Kidney (tissue), 13 donors: ENCODE measurements at regions not wholly inside any gene's neighbourhood (a gene's known extent, or its start where the extent isn't known, plus 50 kb on each side); places are given as distances from the start of the nearest gene placed in this dataset.
"Not testable (repeated sequence)": the region's sequence is repeated elsewhere in the genome, so short reads cannot be mapped to it uniquely, and the experiment has no call there.

ENCODE experiments used
- DNase-seq, 5 donors: peaks; one replicate each; pipeline ENCODE4 v3.0.0-alpha.2; 2013 to 2020
- FAIRE-seq: peaks from 2 replicates; lab custom pipeline; 2012; peaks lifted over from hg19 to GRCh38; lab: Jason Lieb, UNC
- H3K27ac ChIP-seq, 2 donors: one replicate each; pipeline ENCODE4 v1.7.0; 2013; ENCODE audit warnings: low read depth in 2 of 2, low read length in 2 of 2, inconsistent platforms in 1 of 2
- H3K27me3 ChIP-seq: one replicate; pipeline ENCODE4 v1.7.1; 2013; ENCODE audit warnings: low read length, inconsistent platforms; ENCODE audit not compliant: control insufficient read depth, insufficient read depth
- H3K36me3 ChIP-seq, 3 donors: one replicate each; pipeline versions ENCODE4 v1.7.0 to v1.7.1; 2013; ENCODE audit warnings: low read length in 3 of 3, control low read depth in 1 of 3, inconsistent platforms in 1 of 3; ENCODE audit not compliant: insufficient read depth in 3 of 3, control insufficient read depth in 2 of 3
- H3K4me1 ChIP-seq, 3 donors: one replicate each; pipeline versions ENCODE4 v1.7.0 to v1.7.1; 2013; ENCODE audit warnings: low read length in 3 of 3, inconsistent platforms in 1 of 3, low read depth in 1 of 3; ENCODE audit not compliant: control insufficient read depth in 2 of 3, insufficient read depth in 2 of 3
- H3K4me3 ChIP-seq, 3 donors: one replicate each; pipeline versions ENCODE4 v1.7.0 to v1.8.1; 2013; ENCODE audit warnings: low read length in 3 of 3, control low read depth in 1 of 3, inconsistent platforms in 1 of 3
- H3K9ac ChIP-seq, 3 donors: one replicate each; pipeline versions ENCODE4 v1.7.0 to v1.7.1; 2013; ENCODE audit warnings: low read length in 3 of 3, control low read depth in 1 of 3, inconsistent platforms in 1 of 3
- H3K9me3 ChIP-seq, 3 donors: one replicate each; pipeline versions ENCODE4 v1.7.0 to v1.7.1; 2013; ENCODE audit warnings: low read length in 3 of 3, control low read depth in 1 of 3, inconsistent platforms in 1 of 3; ENCODE audit not compliant: control insufficient read depth in 2 of 3, insufficient read depth in 1 of 3
- CTCF ChIP-seq: IDR thresholded peaks from 3 replicates; pipeline ENCODE4 v1.5.1; 2012; ENCODE audit warnings: mild to moderate bottlenecking, moderate library complexity, borderline replicate concordance; ENCODE audit not compliant: insufficient read depth; ENCODE audit errors: extremely low read depth
- intact Hi-C: fragments of 100-400 bp; cut with DNase I; formaldehyde crosslinking; loops from one replicate; pipeline ENCODE4 v1.11.1; 2022
- donor health status: control.
- donor health status: control.
- donor health status: control.
- donor health status: control.
- donor health status: control.
- donor health status: DM: yes; HTN: yes; CAD: no.
- donor health status: Normal renal cell carcinoma (clear cell type).

- Histone ChIP-seq H3K27ac (no peak overlapping the region), H3K27me3 (no peaks in the 10 kb centered on the region), H3K36me3 (no peaks in the 10 kb centered on the region), H3K9ac (no peak overlapping the region), H3K4me3 (no peak overlapping the region), H3K4me1 (no peaks in the 10 kb centered on the region), H3K9me3 (no peaks in the 10 kb centered on the region)
- intact Hi-C loops, result no loop called here
- DNase-seq (no peak), FAIRE-seq (no peak)
- no peak for TF ChIP-seq CTCF
Observed at GRCh38 chr4:100632163-100632562, 114.3 kb upstream of the EMCN start.

- FAIRE-seq (no peak), DNase-seq (peak in 1 of 5 donors; percentile 14)
- H3K36me3 ChIP-seq, result no peaks in the 10 kb centered on the region
- H3K9me3 ChIP-seq, result no peaks in the 10 kb centered on the region
- H3K4me3 ChIP-seq, result no peak overlapping the region
- H3K4me1 ChIP-seq, result no peaks in the 10 kb centered on the region
- H3K27me3 ChIP-seq, result no peaks in the 10 kb centered on the region
- no peak for TF ChIP-seq CTCF
- no peak overlapping the region for H3K9ac ChIP-seq
- intact Hi-C loops, result no loop called here
- H3K27ac ChIP-seq, result no peak overlapping the region
Observed at GRCh38 chr4:100631281-100631968, 113.6 kb upstream of the EMCN start.

- intact Hi-C loops, result no loop called here
- TF ChIP-seq CTCF, result no peak
- Histone ChIP-seq H3K27ac (no peak overlapping the region), H3K4me1 (no peaks in the 10 kb centered on the region), H3K27me3 (no peaks in the 10 kb centered on the region), H3K36me3 (no peaks in the 10 kb centered on the region), H3K4me3 (no peak overlapping the region), H3K9ac (no peak overlapping the region), H3K9me3 (no peaks in the 10 kb centered on the region)
- FAIRE-seq, result no peak
- DNase-seq, result no peak
Observed at GRCh38 chr4:100630341-100630740, 112.5 kb upstream of the EMCN start.

GRCh38 chr4:100609810-100610209, 92.0 kb upstream of the EMCN start:
- H3K9me3 ChIP-seq, result no peaks in the 10 kb centered on the region
- TF ChIP-seq CTCF, result no peak
- DNase-seq (no peak), FAIRE-seq (no peak)
- H3K9ac ChIP-seq, result no peak overlapping the region
- H3K27me3 ChIP-seq, result no peaks in the 10 kb centered on the region
- H3K36me3 ChIP-seq, result no peaks in the 10 kb centered on the region
- intact Hi-C loops, result no loop called here
- no peak overlapping the region for H3K27ac ChIP-seq
- no peak overlapping the region for H3K4me3 ChIP-seq
- no peaks in the 10 kb centered on the region for H3K4me1 ChIP-seq

- H3K27me3 ChIP-seq, H3K9ac ChIP-seq, FAIRE-seq, H3K27ac ChIP-seq, H3K4me3 ChIP-seq, H3K36me3 ChIP-seq, H3K9me3 ChIP-seq, H3K4me1 ChIP-seq, intact Hi-C loops: not testable (repeated sequence)
- DNase-seq, result peak in 1 of 5 donors; percentile 45
Observed at GRCh38 chr4:100608651-100609050, 90.8 kb upstream of the EMCN start.
